G401.6 (cell line): ENCODE measurements at regions not wholly inside any gene's neighbourhood (a gene's known extent, or its start where the extent isn't known, plus 50 kb on each side); places are given as distances from the start of the nearest gene placed in this dataset.
"Not testable (repeated sequence)": the region's sequence is repeated elsewhere in the genome, so short reads cannot be mapped to it uniquely, and the experiment has no call there.

Experiments
- FAIRE-seq: peaks from 2 replicates; lab custom pipeline; 2012; peaks lifted over from hg19 to GRCh38; lab: Jason Lieb, UNC

DNA sequence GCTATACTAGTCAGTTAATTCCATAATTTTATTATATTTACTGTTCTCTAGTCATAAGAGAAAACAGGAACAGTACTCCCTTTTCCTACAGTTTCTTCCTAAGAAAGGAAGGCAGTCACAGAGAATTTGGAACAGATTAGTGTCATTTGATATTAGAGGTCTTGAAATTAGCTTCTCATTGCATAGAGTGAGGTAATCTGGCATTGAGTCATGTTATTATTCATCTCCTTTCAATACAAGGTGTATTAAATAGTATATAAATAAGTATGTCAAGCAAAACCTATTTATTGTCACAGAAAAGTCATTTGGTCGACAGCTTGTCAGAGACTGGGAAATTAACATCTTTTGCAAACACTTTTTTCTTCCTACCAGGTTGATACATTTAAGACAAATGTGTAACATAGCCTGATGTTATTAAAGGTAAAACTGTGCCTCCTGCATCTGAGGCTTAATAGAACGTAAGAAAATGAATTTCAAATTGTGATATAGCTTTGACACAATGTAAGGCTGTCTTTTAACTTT lies 753.1 kb upstream of the FRG1 start:
- FAIRE-seq, result no peak

GRCh38 chr4:189198624-189199023 lies 742.0 kb upstream of the FRG1 start:
- no peak for FAIRE-seq

DNA sequence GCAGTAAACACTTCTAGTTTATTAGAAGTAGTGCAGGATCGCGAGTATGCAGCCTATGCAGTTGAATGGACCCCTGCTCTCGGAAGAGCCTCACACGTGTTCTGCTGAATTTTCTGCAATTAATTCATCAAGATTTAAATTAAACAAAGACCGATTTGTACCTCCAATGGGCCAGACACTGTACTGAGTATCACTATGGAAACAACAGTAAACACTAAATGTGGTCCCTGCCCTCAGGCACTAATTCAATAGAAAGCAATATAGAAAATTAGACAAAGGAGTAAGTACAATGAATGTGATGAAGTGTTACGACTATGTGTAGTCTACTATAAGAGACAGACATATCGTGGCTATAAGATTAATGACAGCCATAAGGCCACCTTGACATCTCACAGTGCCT lies 740.3 kb upstream of the FRG1 start:
- no peak for FAIRE-seq

GRCh38 chr4:189202182-189202868 lies 738.3 kb upstream of the FRG1 start:
- FAIRE-seq, result no peak

GRCh38 chr4:189202869-189203271 lies 737.8 kb upstream of the FRG1 start:
- no peak for FAIRE-seq

DNA sequence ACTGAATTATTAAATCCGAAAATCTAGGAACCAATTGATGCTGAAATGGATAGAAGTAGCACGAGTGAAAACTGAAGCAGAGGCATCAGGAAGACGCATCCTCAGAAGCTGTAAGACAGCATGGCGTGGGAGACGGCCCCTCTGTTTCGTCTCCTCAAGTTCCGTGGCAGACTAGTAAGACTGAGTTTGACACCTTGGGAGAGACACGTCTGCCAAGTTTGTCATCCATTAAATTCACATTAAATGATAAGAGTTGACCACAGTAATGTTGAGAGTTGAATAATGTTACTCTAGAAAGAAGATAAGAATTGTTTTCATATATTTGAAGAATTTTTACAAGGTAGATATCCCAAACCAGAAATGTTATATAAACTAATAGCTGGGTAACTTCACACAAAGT lies 736.1 kb upstream of the FRG1 start:
- FAIRE-seq, result no peak

GRCh38 chr4:189206953-189207352 lies 733.7 kb upstream of the FRG1 start:
- FAIRE-seq, result no peak

DNA sequence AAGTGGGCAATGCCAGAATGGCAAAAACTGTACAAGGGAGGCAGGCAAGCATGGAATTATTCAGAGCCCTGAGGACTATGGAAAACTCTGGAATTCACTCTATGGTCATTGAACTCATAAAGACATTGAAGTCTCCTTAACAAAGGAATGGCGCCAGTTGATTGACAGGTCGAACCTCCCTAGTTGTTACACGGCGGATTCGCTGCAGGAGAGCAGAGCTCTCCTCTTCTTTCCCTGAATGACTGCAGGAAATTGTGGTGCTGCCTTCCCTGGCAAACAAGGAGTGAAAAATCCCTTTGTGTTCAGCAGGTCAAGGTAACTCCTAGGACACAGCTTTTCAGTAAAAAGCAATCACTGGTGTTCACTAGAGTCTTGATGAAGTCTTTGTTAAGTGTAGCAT lies 732.8 kb upstream of the FRG1 start:
- FAIRE-seq, result no peak

GRCh38 chr4:189215574-189215973 lies 725.1 kb upstream of the FRG1 start:
- FAIRE-seq, result no peak

DNA sequence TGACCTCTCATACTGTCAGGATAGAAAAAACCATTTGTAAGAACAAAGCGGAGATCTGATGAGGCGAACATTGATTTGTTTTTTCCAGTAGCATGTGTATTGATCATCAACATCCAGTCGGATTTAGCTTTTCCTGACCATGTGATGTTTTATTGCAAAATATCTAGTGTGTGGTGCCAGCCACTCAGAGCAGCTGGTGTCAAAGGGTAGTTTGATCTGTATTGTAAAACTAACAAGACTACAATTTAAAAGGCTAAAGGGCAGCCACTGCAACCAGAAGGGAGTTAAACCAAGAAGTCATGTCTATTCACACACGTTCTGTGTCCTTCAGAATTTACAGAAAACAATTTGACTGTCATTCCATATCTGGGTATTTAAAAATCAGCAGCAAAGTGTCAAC lies 719.0 kb upstream of the FRG1 start:
- no peak for FAIRE-seq

DNA sequence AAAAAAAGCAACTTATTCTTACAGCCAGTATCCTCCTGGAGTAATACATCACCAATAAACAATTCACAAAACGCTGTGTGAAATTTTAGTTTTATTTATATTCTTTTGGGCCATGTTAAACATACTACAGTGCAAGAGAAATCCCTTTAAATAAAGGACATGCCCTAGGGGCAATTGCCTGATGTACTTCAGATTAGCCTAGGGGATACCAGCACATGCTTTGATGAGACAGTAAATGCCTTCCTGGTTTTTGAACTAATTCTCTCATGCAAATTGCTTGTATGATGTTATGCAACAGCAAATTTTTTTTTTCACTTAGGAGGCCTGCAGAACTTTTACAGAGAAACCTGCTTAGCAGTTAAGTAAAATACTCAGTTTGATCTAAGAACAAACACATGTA lies 711.9 kb upstream of the FRG1 start:
- FAIRE-seq, result no peak

DNA sequence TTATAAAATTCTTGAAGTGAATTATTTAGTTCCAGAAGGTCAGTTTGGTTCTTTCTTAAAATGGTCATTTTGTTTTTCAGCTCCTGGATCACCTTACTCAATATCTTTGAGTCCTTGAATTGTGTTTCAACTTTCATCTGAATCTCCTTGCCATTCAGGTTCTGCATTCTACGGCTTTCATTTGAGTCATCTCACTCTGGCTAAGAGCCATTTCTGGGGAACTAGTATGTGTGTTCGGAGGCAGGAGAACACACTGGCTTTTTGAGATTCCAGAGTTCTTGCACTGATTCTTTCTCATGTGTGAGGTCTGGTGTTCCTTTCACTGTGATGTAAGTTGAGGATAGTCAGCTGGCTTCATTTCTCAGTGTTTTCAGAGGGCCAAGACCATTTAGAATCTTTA lies 708.4 kb upstream of the FRG1 start:
- no peak for FAIRE-seq

GRCh38 chr4:189233754-189234153 lies 706.9 kb upstream of the FRG1 start:
- FAIRE-seq, result not testable (repeated sequence)

GRCh38 chr4:189234948-189235347 lies 705.7 kb upstream of the FRG1 start:
- not testable (repeated sequence) for FAIRE-seq

GRCh38 chr4:189235599-189235998 lies 705.1 kb upstream of the FRG1 start:
- FAIRE-seq, result no peak

DNA sequence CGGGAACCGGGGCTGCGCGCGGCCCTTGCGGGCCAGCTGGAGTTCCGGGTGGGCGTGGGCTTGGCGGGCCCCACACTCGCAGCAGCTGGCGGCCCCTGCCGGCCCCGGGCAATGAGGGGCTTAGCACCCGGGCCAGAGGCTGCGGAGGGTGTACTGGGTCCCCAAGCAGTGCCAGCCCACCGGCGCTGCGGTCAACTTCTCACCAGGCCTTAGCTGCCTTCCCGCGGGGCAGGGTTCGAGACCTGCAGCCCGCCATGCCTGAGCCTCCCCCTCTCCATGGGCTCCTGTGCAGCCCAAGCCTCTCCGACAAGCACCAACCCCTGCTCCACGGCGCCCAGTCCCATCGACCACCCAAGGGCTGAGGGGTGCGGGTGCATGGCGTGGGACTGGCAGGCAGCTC lies 704.4 kb upstream of the FRG1 start:
- not testable (repeated sequence) for FAIRE-seq

DNA sequence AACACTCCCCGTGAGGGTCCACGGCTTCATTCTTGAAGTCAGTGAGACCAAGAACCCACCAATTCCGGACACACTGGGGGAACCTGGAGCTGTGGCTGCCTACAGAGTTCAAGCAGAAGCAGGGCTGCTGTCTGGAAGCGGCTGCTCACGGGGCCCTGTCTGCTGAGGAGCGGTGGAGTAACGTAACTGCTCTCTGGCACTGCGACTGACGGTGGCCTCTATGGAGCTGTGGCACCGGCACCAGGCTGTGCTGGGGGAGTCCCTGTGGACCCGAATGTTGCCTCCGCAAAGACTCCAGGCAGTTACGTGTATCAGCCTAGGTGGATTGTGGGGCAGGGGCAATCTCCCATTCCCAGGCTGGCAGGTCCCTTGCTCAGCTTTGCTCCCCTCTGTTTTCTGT lies 703.3 kb upstream of the FRG1 start:
- FAIRE-seq, result no peak

- no peak for FAIRE-seq
Measured at GRCh38 chr4:189255636-189256035, 685.0 kb upstream of the FRG1 start.

GRCh38 chr4:189261475-189261874 lies 679.2 kb upstream of the FRG1 start:
- no peak for FAIRE-seq

DNA sequence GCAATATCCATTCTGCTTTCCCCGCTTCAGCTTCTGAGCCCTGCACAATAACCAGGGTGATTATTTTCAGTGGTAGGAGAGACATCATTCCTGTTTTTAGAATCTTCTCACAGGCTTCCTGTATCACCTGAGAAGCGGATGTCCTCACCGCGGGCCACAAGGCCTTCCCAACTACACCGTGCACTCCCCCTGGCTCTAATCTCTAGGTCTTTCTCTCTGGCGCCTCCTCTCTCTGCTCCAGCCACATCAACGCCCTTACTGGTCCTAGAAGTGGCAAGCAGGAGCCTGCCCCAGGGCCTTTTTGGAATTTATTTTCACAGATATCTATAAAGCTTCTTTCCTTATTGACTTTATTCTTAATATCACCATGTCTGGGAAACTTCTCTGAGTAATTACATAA lies 675.2 kb upstream of the FRG1 start:
- no peak for FAIRE-seq

GRCh38 chr4:189267312-189267965 lies 673.2 kb upstream of the FRG1 start:
- FAIRE-seq, result no peak

- no peak for FAIRE-seq
Measured at GRCh38 chr4:189278597-189279165, 662.0 kb upstream of the FRG1 start.

GRCh38 chr4:189279188-189279587 lies 661.5 kb upstream of the FRG1 start:
- FAIRE-seq, result no peak

DNA sequence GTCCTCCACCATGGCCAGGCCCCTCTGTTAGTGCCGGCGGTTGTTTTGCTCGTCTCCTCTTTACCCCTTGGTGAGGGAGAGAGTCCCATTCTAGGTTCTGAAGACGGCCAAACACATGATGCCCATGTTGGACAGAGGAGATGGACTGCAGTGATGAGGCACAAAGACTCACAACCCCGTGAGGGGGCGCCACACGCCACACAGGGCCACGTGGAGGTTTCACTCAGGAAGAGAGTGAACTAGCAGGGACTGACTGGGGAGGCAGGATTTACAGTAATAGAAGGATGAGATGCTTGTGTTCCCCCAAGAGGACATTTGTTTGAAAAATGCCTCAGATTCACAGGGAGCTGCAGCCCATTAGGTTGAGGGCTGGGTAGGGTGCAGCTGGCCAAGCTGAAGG lies 655.3 kb upstream of the FRG1 start:
- FAIRE-seq, result no peak
